Activated naive CD8-positive, alpha-beta T cell treated with anti-CD3 and anti-CD28 coated beads, Interleukin-2, amount 50 U/mL, for 24 hours (primary cell): ENCODE measurements at regions not wholly inside any gene's neighbourhood (a gene's known extent, or its start where the extent isn't known, plus 50 kb on each side); places are given as distances from the start of the nearest gene placed in this dataset.

ENCODE experiments used
- ATAC-seq: fragments of 150-1000 bp; cut with Tn5 transposase; one replicate; pipeline ENCODE4 v1.10.0; 2021
- DNase-seq: peaks from one replicate; pipeline ENCODE4 v3.0.0; 2021
- H3K27ac Mint-ChIP-seq: one replicate; pipeline ENCODE4 v1.8.0; 2021; ENCODE audit warnings: mild to moderate bottlenecking, mixed read lengths
- H3K27me3 Mint-ChIP-seq: one replicate; pipeline ENCODE4 v1.8.0; 2021; ENCODE audit warnings: mixed read lengths
- H3K36me3 Mint-ChIP-seq: one replicate; pipeline ENCODE4 v1.8.0; 2021; ENCODE audit warnings: low read depth, mixed read lengths
- H3K4me1 Mint-ChIP-seq: one replicate; pipeline ENCODE4 v1.8.0; 2021; ENCODE audit warnings: mixed read lengths
- H3K4me3 Mint-ChIP-seq: one replicate; pipeline ENCODE4 v1.8.0; 2021; ENCODE audit warnings: mild to moderate bottlenecking, moderate library complexity, mixed read lengths
- H3K9me3 Mint-ChIP-seq: one replicate; pipeline ENCODE4 v1.8.0; 2021; ENCODE audit warnings: mixed read lengths

GRCh38 chrX:106510713-106511403, 100.9 kb upstream of the RADX start:
- ATAC-seq = no peak
- Mint-ChIP-seq H3K27me3 (no peaks in the 10 kb centered on the region), H3K9me3 (no peaks in the 10 kb centered on the region), H3K36me3 (no peaks in the 10 kb centered on the region), H3K4me1 (no peaks in the 10 kb centered on the region), H3K4me3 (no peak overlapping the region), H3K27ac (no peak overlapping the region)
- no peak for DNase-seq
